ENCODE measurements at regions not wholly inside any gene's neighbourhood (a gene's known extent, or its start where the extent isn't known, plus 50 kb on each side); places are given as distances from the start of the nearest gene placed in this dataset.

DNA sequence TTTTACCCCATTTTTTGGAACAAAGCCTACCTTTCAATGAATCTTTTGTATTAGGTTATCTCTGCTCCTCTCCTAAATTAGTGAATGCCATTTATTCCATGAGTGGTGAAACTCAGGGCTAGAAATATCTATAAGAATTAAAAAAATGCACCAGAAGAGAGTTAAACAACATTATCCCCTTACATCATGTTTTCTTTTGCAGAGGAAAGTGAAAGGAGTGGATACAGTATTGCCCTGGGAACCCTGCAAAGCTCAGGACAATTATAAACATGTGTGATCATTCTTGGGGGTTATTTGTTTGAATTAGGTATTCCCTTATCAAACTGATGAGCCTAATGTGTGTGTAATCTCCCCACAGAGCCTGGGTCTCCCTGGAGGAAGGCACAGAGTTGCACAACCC lies 559.2 kb downstream of the RNF144A start:
- DNase-seq: no peak

DNA sequence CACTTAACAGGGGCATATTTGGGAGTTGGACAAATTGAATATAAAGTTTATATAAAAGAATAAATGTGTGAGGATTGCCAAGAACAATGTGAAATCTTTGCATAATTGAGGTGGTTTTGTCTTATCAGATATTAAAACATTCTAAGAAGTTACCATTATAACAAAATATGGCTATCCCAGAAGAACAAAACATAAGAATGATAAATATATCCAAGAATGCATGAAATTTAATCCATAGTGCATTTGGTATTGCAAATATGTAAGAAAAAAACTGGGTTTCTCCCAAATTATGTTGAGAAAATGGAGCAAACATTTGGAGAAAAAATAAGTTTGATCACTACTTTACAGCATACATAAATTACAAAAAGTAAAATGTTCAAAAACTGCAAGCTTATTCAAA lies 562.4 kb downstream of the RNF144A start:
- DNase-seq: no peak

DNA sequence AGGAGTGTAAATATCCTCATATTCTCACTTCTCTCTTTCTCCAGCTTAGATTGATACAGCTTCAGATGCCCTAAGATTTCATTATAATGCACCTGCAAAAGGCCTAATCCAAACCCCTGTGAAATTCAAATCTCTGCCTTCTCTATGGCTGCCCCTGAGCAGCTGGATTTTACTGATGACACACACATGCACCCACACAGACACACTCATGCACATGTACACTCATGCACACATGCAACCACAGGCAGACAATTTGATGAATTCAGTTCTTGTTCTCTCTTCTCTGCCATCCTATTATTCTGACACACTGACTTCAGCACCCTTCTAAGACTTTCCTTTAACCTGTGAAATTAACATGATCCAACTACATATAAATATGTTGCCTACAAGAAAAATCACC lies 563.2 kb downstream of the RNF144A start:
- no peak for DNase-seq

DNA sequence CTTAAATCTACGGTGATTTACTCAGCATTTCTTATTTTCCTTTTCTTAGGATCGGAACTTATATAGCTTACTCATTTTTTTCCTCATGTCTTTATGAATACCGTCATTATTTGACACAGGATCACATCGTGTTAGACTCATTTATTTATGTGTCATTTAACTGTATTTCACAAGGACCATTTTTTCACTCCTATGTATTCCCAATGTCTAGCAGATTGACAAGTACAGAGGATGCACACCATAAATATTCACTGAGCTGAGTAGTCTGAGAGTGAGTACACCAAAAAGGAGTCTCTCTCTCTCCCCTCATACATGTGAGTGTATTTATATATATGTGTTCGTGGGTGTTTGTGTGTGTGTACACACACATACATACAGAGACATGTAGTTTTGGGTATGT lies 573.5 kb downstream of the RNF144A start:
- no peak for DNase-seq

DNA sequence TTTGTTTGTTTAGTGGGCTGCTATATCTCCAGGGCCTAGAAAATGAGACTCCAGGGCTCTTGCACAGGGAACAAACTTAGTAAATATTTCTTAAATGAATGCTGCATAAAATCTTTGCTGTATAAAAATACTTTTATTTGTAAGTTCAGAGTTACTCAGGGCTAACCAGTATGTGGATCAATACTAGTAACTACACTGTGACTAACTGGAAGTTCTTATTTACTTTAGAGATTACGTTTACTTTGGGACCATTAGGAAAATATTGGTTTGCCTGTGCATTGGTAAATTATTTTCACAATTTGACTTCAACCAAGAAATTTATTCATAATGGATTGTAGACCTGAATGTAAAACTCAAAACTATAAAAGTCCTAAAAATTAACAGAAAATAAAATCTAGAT lies 575.5 kb downstream of the RNF144A start:
- no peak for DNase-seq

DNA sequence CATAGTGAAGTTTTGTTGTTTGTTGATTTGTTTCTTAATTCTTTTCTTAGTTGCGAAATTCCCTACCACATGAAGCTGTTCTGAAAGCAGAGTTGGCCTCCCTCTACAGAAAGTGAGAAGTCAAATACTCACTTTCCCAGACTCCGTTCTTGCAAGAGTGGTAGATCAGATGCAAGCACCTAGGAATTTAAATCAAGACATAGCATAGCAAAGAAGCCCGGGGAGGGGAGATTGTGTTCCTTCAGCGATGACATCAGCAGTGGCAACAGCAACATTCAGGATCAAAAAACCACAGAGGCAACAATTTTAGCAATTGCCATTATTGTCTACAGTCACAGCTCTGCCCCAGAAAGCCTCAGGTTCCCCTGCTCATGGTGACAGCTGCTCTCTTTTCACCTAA lies 580.0 kb downstream of the RNF144A start:
- DNase-seq: no peak

DNA sequence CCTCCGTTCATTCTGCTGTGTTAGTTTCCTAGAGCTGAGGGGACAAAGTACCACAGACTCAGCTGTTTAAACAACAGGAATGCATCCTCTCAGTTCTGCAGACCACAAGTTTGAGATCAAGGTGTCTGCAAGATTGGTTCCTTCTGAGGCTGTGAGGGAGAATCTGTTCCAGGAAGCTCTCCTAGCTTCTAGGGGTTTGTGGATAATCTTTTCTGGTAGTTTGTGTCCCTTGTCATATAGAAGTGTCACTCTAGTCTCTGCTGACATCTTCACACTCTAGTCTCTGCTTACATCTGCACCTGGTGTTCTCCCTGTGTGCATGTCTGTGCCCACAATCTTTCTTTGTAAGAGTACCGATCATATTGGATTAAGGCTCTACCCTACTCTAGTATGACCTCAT lies 581.8 kb downstream of the RNF144A start:
- DNase-seq: no peak

DNA sequence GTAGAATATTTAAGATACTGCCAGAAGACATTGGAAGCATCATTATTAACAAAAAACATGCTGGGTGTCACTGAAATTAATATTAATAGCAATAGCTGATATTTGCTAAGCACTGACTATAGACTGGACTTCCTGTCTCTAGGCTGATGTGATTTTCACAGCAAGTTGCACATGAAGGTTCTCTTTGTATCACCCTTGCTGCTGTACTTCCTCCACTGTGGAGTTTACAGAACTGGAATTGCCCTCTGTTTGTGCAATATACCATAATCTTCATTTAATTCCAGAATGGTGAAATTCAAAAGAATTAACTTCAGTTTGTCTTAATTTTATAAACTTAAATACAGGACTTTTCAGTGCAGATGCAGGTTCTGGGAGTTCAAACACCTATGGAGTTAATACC lies 585.1 kb downstream of the RNF144A start:
- no peak for DNase-seq

DNA sequence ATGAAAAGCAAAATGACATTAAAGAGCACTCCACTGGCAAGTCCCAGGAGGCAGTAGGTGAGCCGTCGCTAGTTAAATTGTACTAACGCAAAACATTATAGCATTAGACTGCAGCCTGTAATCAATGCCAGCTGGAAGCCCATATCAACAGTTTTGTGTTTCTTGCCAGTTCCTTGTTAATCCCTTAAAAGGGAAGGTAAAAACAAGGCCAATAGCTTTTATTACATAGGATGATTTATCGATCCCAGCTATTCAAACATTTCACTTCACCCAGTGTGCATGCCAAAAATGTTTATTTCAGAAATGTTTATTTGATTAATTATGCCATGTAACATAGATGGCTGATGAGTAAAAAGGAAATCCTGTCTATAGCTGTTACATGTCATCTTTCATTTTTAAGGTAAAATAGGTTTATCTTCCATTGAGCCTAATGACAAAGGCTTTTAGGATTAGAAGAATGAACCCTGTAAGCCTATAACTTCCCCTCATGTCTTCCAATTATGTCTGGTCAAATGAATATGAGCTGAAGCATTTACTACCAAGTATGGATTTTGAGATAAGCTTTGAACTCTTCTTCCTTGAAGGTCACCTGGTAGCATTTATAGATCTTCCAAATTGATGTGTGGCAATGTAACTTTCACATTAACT lies 591.2 kb downstream of the RNF144A start:
- no peak for DNase-seq

DNA sequence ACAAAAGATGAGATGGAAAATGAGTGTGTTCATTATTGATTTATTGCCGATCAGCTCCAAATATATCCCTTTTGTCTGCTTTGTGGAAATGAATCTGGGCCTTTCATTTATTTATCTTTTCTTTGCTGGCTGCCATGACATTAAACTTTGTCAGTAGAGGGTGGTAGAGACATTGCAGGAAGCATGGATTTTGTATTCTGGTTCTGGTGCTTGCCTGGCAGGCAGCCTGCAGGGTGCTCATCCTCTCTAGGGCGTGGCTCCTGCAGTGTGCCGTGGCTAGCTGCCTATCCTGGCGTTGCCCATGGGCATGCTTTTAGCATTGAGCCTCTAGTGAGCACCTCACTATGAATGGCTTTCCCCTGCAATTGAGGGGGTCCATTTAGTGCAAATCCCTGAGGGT lies 593.1 kb downstream of the RNF144A start:
- no peak for DNase-seq

DNA sequence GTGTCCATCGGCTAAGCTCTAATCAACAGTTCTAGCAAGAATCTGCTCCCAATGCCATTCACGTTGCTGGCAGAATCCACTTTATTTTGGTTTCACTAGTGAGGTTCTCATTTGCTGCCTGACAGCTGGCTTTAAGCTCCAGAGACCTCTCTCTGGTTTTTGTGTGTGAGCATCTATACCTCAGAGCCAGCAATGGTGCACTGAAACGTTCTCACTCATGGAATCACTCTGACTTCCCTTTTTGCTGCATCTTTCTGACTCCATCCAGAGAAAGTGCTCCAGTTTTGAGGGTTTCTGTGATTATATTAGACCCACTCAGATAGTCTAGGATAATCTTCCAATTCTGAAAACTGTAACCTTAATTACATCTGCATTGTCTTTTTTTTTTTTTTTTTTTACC lies 596.6 kb downstream of the RNF144A start:
- DNase-seq: no peak

DNA sequence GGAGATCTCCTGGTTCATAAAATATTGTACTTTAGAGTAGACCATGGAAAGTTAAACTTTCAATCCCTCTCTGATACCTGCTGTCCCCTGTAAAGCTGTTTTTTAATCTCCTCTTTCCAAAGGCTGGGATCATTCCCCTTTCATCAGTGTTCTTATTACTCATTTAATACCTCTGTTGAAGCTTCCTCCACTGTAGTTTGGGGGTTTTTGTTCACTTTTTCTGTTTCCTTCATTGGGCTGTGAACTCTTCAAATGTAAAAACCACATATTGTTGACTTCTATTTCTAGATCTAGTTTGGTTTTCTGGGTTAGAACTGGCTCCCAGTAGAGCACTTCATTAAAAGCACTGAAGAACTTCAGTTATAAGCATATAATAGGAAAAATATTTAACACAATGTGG lies 598.1 kb downstream of the RNF144A start:
- DNase-seq: no peak

DNA sequence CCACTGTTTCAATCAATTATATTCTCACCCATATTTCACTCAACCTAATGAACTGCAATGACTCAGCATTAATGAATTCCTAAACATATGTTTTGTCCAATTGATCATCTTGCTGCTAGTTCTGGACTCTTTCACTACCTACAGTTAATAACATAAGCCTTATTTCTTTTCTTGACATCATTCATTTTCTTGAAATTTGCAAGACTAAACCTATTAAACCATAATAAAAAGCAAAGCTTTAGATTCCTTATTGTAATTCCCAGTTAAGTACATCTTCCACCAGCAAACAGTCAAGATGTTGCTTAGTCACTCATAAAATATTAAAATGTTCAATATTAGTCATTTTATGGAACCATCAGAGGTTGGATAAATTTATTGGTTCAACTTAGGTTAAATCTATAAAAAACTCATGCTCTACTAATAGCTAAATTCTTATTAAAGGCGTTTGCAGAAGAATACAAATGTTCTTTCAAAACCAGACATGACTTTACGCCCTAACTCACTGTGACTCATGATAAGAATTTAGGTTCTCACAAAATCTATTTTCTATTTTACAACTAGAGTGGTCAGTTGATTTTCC lies 599.4 kb downstream of the RNF144A start:
- DNase-seq: no peak

DNA sequence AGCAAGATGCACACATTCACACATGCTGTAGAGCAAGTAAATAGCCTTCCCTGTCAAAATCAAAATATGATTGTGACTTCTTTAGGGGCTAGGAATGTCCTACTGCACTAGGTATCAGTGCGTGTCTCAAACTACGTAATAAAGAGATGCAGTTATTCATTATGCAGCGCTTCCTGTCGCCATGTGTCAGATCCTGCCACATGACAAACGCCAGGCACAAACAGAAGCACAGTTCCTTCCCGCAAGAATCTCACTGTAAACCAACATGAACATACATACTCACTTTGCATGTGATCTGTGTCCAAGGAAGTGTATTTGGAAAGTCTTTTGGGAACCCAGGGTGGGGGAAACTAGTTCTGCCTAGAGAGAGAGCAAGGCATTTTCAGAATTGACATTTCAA lies 599.9 kb downstream of the RNF144A start:
- DNase-seq: no peak

DNA sequence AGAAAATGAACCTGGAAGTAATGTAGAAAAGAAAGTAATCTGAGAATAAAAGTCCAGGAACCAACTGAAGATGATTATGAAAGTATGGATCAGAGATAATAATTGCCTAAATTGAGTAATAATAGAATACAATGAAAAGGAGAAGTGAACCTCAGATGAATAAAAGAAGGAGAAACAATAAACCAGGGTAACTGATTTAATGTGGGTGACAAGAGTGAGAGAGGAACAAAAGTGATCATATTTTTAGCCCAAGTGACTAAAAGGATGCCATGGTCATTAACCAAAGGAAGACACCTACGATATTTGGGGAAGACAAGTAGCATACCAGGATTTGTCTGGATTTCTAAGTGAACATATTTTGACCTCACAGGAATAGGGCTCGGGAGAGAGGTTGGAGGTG lies 600.6 kb downstream of the RNF144A start:
- DNase-seq: no peak

DNA sequence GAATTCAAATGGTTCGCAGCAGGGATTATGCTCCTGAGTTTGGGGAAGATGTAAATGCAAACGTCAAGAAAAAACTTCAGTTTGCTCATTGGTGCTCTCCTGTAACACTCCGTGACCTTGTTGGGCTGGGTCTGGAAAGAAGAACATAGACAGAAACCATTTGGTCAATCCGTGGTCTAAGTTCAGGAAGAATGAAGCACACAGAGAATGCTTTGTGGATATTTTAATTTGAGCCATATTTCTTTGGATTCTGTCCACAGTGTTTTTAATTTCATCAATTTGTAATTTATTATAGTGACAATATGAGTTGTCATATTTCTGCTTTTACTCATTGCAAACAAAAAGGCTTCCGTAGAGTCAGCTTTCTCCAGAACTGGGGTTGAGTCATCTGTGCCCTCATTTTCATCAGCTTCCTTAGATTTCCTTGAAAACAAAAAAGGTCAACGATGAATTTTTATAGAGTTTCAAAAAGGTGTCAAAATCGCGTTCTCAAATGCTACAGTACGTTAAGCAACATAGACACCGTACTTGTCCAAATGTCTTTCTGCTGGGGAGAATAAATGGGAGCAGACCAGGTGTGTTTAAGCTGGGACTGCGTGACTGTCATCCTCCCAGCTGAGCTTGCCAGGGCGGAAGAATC lies 606.4 kb downstream of the RNF144A start:
- DNase-seq: no peak

DNA sequence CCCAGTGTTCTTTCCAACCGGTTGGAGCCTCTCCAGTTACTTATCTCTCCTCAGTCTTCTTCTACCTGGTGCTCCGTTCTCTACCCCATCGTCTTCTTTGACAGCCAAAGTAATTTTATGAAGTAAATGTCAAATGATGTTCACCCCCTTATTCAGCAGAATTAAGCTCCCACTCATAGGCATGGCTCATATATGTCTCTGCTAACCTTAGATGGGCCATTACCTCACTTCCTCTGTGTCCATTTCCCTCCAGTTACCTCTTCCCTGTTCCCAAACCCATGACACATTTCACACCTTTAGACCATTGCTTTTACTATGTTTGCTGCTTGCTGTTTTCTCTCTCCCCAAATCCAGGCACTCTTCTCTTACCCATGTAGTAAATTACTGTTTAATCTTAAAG lies 607.0 kb downstream of the RNF144A start:
- DNase-seq: no peak

DNA sequence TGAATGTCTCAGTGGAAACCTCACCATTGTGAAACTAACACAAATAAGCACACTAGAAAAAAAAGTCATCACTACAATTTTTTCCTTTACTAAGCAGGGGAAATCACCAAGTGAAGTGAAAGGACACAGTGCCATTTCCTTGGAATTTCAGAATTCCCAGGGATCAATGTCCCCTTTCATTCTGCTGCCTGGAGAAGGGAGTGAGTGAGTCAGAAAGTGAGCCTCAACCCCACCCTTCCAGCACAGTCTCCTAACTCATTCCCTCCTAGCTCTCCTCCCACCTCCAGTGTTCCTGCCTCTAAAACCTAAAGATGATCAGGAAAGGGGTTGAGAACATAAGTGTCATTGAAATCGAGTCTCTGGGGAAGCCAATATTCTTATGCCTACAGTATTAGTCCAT lies 608.5 kb downstream of the RNF144A start:
- DNase-seq: no peak

DNA sequence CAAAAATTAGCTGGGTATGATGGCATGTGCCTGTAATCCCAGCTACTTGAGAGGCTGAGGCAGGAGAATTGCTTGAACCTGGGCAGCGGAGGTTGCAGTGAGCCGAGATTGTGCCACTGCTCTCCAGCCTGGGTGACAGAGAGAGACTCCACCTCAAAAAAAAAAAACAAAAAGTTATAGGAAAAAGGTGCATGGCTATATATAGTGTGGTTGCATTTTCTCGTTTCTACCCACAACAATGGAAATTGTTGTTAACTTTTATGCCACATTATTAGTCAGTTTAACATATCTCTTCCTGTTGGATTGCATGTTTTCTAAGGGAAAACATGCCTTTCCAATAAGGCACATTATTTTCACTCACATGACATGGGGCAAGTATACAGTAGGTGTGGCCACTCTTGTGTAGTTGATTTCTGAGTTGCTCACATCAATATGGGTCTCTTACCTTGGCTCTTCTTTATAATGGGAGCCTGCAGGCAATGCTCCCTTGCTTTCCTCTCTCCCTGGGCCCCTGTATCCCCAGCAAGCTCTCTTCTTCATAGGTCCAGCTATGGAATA lies 610.0 kb downstream of the RNF144A start:
- no peak for DNase-seq

DNA sequence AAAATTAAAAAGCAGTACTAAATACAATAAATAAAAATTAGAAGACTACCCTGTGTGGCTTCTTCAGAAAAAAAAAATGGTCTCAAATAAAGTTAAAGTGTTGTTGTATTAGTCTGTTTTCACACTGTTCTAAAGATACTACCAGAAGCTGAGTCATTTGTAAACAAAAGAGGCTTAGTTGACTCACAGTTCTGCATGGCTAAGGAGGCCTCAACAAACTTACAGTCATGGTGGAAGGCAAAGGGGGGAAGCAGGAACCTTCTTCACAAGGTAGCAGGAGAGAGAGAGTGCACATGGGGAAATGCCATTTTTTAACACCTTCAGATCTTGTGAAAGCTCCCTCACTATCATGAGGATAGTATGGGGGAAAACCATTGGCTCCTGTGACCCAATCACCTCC lies 612.8 kb downstream of the RNF144A start:
- no peak for DNase-seq

DNA sequence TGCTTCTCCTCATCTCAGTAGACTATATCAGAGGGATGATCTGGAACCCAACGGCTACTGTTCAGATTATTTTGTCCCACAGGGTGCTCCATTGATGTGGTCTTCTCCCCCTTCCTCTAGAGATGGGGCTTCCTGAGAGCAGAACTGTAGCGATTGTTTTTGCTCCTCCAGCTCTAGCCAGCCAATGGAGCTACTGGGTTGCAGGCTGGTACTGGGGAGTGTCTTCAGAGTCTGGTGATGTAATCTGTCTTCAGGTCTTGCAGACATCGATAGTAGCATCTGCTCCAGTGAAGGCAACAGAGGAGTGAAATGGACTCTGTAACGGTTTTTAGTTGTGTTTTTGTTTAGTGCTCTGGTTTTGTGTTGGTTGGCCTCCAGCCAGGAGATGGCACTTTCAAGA lies 621.9 kb downstream of the RNF144A start:
- no peak for DNase-seq

DNA sequence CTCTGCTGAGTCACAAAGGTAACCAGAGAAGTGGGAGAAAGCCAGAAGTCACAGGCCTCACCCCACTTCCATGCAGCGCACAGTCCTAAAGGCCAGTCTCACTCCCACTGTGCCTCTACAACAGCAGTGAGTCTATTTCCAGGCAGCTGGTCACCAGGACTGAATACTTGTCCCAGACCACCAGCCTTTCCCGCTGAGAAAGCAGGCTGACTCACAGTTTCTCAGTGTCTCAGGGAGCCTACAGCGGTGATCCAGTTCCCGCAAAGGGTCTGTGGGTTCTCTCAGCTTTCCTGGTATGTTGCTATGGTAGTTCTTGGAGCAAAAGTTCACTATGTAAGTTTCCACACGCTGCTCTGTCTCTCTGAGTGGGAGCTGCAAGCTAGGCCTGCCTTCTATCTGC lies 622.5 kb downstream of the RNF144A start:
- DNase-seq: no peak

DNA sequence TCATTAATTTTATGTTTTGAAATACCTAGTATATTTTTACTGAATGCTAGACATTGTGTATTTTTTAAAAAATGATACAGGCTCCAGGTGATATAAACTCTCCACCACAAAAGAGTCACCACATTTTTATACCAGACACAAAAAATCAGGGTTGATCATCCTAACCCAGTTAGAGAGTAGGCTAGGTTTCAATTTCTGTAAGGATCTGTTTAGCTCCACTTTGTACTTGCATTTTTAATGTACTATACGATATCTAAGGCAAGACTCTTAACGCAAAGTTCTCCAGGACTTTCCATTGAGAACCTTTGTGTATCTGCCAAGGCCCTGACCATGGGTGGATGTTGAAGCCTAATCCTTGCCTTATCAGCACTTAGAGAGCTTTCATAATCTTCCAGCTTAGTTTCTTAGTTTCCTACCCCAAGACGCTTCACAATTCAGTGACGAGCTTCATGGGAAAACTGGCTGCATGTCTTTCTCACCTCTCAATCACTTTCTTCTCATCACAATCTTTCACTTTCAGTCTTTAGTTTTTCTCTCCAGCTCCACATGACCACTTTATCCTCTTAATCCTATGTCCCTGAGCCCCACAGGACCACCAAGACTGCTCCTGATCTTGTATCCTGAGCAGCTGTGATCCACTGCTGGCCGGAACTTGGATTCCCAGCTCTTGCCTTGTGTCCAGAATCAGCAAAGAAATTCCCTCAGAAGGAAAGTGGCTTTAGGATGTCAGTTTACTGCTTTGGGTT lies 635.8 kb downstream of the RNF144A start:
- DNase-seq: no peak

DNA sequence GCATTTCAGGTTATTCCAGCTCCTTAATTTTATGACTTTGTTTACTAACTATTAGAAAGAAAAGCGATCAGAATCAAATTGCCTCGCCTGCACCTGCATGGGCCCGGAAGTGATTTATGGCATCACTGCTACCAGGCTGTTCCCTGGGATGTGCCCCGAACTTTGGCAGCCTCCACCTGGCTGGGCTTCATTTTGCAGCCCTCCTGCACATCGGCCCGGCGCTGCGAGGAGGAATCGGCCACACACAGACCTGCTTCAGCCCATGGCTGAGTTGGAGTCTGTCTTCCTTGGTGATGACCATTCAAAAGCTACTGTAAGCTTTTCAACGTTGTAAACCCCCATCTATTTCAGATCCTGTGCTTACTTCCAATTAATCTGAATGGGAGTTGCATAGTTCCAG lies 638.0 kb downstream of the RNF144A start:
- no peak for DNase-seq
